Neural progenitor cell (in vitro differentiated cells): ENCODE measurements at regions not wholly inside any gene's neighbourhood (a gene's known extent, or its start where the extent isn't known, plus 50 kb on each side); places are given as distances from the start of the nearest gene placed in this dataset.

ENCODE experiments used
- DNase-seq: peaks from one replicate; pipeline ENCODE4 v3.0.0-alpha.2; 2016; ENCODE audit warnings: low spot score
- H2AFZ ChIP-seq: fragments of 200-600 bp; sonication (generic); replicated peaks from 2 replicates; pipeline ENCODE4 v1.6.1; 2016; ENCODE audit warnings: antibody characterized with exemption
- H3F3A ChIP-seq: fragments of 200-600 bp; sonication (generic); 2 replicates; pipeline ENCODE4 v1.6.1; 2016; ENCODE audit warnings: antibody characterized with exemption, low read depth
- H3K27ac ChIP-seq: fragments of 200-600 bp; sonication (generic); 2 replicates; pipeline ENCODE4 v1.5.1; 2016; ENCODE audit warnings: mild to moderate bottlenecking
- H3K27me3 ChIP-seq: fragments of 200-600 bp; sonication (generic); 2 replicates; pipeline ENCODE4 v1.6.1; 2016; ENCODE audit warnings: mild to moderate bottlenecking, moderate library complexity
- H3K36me3 ChIP-seq: fragments of 200-600 bp; sonication (generic); 2 replicates; pipeline ENCODE4 v1.5.1; 2016
- H3K4me1 ChIP-seq: fragments of 200-600 bp; sonication (generic); 2 replicates; pipeline ENCODE4 v1.6.1; 2016; ENCODE audit warnings: mixed run types
- H3K4me2 ChIP-seq: fragments of 200-600 bp; sonication (generic); 2 replicates; pipeline ENCODE4 v1.6.1; 2016
- H3K4me3 ChIP-seq: fragments of 200-600 bp; sonication (generic); 2 replicates; pipeline ENCODE4 v1.5.1; 2016
- H3K79me2 ChIP-seq: fragments of 200-600 bp; sonication (generic); 2 replicates; pipeline ENCODE4 v1.6.1; 2016; ENCODE audit warnings: low read depth
- H3K9ac ChIP-seq: fragments of 200-600 bp; sonication (generic); 2 replicates; pipeline ENCODE4 v1.6.1; 2016
- H3K9me3 ChIP-seq: fragments of 200-600 bp; sonication (generic); 2 replicates; pipeline ENCODE4 v1.5.1; 2016; ENCODE audit warnings: low read depth
- H4K20me1 ChIP-seq: fragments of 200-600 bp; sonication (generic); 2 replicates; pipeline ENCODE4 v1.6.1; 2016; ENCODE audit warnings: low read depth
- H3K27ac Mint-ChIP-seq: 3 replicates; pipeline ENCODE4 v1.8.0; 2021; ENCODE audit warnings: mixed read lengths
- H3K27me3 Mint-ChIP-seq: 2 replicates; pipeline ENCODE4 v1.8.0; 2022; ENCODE audit warnings: low read depth, mild to moderate bottlenecking, inconsistent platforms, moderate library complexity, mixed read lengths; ENCODE audit not compliant: insufficient read depth
- H3K36me3 Mint-ChIP-seq: 3 replicates; pipeline ENCODE4 v1.8.0; 2021; ENCODE audit warnings: mixed read lengths
- H3K4me1 Mint-ChIP-seq: 3 replicates; pipeline ENCODE4 v1.8.0; 2021; ENCODE audit warnings: mixed read lengths
- H3K4me3 Mint-ChIP-seq: 3 replicates; pipeline ENCODE4 v1.8.0; 2021; ENCODE audit warnings: mild to moderate bottlenecking, moderate library complexity, mixed read lengths
- H3K9me3 Mint-ChIP-seq: 3 replicates; pipeline ENCODE4 v1.8.0; 2020; ENCODE audit warnings: mixed read lengths
- EZH2 ChIP-seq: fragments of 200-600 bp; sonication (generic); IDR thresholded peaks from 2 replicates; pipeline ENCODE4 v1.6.1; 2017; ENCODE audit warnings: antibody characterized with exemption, mild to moderate bottlenecking, moderate library complexity
- EZH2phosphoT487 ChIP-seq: fragments of 200-600 bp; sonication (generic); IDR thresholded peaks from 2 replicates; pipeline ENCODE4 v1.6.1; 2017; ENCODE audit warnings: antibody characterized with exemption
- TF ChIP-seq, protein P1 (sequence below): fragments of 200-600 bp; sonication (generic); IDR thresholded peaks from 2 replicates; pipeline ENCODE4 v1.5.1; 2017; ENCODE audit warnings: antibody characterized with exemption, mild to moderate bottlenecking

DNA sequence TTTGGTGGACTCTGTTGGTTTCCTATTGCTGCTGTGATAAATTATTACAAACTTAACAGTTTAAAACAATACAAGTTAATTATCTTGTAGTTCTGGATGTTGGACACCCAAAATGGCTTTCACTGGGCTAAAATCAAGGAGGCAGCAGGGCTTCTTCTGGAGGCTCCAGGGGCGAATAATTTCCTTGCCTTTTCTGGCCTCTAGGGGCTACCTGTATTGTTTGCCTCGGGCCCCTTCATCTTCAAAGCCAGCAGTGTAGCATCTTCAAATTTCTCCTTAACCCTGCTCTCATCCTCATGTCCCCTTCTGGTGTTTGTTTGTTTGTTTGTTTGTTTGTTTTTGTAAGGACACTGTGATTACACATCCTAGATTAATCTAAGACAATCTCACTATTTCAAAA lies 60.5 kb upstream of the ANKEF1 start:
- H3K9me3 Mint-ChIP-seq: no peaks in the 10 kb centered on the region
- DNase-seq: peak; percentile 24

DNA sequence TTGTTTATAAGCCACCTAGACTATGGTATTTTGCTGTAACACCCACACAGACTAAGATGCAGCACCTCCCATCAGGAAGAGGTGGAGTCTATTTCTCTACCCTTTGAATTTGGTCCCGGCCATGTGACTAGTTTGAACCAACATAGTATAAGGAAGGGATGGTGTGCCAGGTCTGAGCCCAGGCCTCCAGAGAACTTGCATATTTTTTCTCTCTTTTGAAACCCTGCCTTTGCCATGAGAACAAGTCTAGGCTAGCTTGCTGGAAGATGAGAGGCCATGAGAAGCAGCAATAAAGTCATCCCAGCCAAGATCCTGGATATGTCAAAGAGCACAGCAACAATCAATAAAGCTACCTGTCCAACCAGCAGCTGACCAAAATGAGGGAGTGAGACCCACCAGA lies 63.0 kb upstream of the ANKEF1 start:
- no peak overlapping the region for H3K9ac ChIP-seq
- H3K27me3 ChIP-seq: no peaks in the 10 kb centered on the region
- no peaks in the 10 kb centered on the region for H3K4me1 Mint-ChIP-seq
- H3K4me3 Mint-ChIP-seq: no peak overlapping the region
- no peaks in the 10 kb centered on the region for H3K9me3 Mint-ChIP-seq
- no peaks in the 10 kb centered on the region for H3F3A ChIP-seq
- H3K36me3 ChIP-seq: no peaks in the 10 kb centered on the region
- H3K9me3 ChIP-seq: no peaks in the 10 kb centered on the region
- no peak for DNase-seq
- TF ChIP-seq, protein P1, sequence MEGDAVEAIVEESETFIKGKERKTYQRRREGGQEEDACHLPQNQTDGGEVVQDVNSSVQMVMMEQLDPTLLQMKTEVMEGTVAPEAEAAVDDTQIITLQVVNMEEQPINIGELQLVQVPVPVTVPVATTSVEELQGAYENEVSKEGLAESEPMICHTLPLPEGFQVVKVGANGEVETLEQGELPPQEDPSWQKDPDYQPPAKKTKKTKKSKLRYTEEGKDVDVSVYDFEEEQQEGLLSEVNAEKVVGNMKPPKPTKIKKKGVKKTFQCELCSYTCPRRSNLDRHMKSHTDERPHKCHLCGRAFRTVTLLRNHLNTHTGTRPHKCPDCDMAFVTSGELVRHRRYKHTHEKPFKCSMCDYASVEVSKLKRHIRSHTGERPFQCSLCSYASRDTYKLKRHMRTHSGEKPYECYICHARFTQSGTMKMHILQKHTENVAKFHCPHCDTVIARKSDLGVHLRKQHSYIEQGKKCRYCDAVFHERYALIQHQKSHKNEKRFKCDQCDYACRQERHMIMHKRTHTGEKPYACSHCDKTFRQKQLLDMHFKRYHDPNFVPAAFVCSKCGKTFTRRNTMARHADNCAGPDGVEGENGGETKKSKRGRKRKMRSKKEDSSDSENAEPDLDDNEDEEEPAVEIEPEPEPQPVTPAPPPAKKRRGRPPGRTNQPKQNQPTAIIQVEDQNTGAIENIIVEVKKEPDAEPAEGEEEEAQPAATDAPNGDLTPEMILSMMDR: no peak
- TF ChIP-seq EZH2 (no peak), EZH2phosphoT487 (no peak)
- no peaks in the 10 kb centered on the region for H3K36me3 Mint-ChIP-seq
- no peak overlapping the region for H2AFZ ChIP-seq
- no peak overlapping the region for H3K27ac ChIP-seq
- H3K79me2 ChIP-seq: no peaks in the 10 kb centered on the region
- H3K4me1 ChIP-seq: no peaks in the 10 kb centered on the region
- H4K20me1 ChIP-seq: no peaks in the 10 kb centered on the region
- H3K27ac Mint-ChIP-seq: no peak overlapping the region
- H3K4me2 ChIP-seq: no peak overlapping the region
- peaks cover 5% of the 10 kb centered on the region for H3K27me3 Mint-ChIP-seq
- no peak overlapping the region for H3K4me3 ChIP-seq

More for the DNA sequence above, 60.5 kb upstream of the ANKEF1 start:
- Mint-ChIP-seq H3K36me3 (no peaks in the 10 kb centered on the region), H3K4me3 (no peak overlapping the region), H3K4me1 (peaks cover 3% of the 10 kb centered on the region), H3K27ac (no peak overlapping the region), H3K27me3 (peaks cover 2% of the 10 kb centered on the region)
- no peaks in the 10 kb centered on the region for H3K36me3 ChIP-seq
- H3F3A ChIP-seq: no peaks in the 10 kb centered on the region
- no peaks in the 10 kb centered on the region for H3K27me3 ChIP-seq
- no peak overlapping the region for H3K4me3 ChIP-seq
- no peaks in the 10 kb centered on the region for H4K20me1 ChIP-seq
- no peaks in the 10 kb centered on the region for H3K4me1 ChIP-seq
- H3K27ac ChIP-seq: no peak overlapping the region
- H2AFZ ChIP-seq: no peak overlapping the region
- no peak overlapping the region for H3K4me2 ChIP-seq
- no peak for TF ChIP-seq EZH2phosphoT487
- TF ChIP-seq EZH2: no peak
- TF ChIP-seq, protein P1: peak; percentile 39
- H3K79me2 ChIP-seq: no peaks in the 10 kb centered on the region
- no peak overlapping the region for H3K9ac ChIP-seq
- H3K9me3 ChIP-seq: no peaks in the 10 kb centered on the region

DNA sequence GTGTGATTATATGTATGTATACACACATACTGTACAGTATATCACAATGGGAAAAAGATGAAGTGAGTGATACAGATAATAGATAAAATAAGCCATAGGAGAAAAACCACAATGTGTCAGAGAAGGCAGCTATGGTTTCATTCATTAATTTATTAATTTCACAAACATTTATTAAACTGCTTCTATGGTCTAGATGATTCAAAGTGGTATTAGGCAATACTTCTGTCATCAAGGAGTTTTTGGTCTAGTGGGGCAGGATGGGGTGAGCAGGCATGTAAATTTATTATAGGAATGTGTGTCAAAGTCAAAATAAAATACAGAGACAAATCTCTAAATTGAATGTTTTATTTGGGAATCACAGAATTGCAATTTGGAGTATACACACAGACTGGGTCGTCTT lies 65.2 kb upstream of the ANKEF1 start:
- Histone ChIP-seq H3K36me3 (no peaks in the 10 kb centered on the region), H3K4me1 (no peaks in the 10 kb centered on the region), H3K9me3 (no peaks in the 10 kb centered on the region), H3K79me2 (no peaks in the 10 kb centered on the region), H3K4me2 (no peak overlapping the region), H2AFZ (no peak overlapping the region), H4K20me1 (no peaks in the 10 kb centered on the region), H3K27me3 (no peaks in the 10 kb centered on the region), H3K9ac (no peak overlapping the region), H3K4me3 (no peak overlapping the region), H3F3A (no peaks in the 10 kb centered on the region), H3K27ac (no peak overlapping the region)
- Mint-ChIP-seq H3K9me3 (no peaks in the 10 kb centered on the region), H3K4me3 (no peak overlapping the region), H3K27ac (no peak overlapping the region), H3K36me3 (no peaks in the 10 kb centered on the region), H3K4me1 (no peaks in the 10 kb centered on the region), H3K27me3 (peaks cover 3% of the 10 kb centered on the region)
- DNase-seq: no peak
- TF ChIP-seq, protein P1: no peak
- TF ChIP-seq EZH2phosphoT487 (no peak), EZH2 (no peak)
